ENCODE measurements at regions not wholly inside any gene's neighbourhood (a gene's known extent, or its start where the extent isn't known, plus 50 kb on each side); places are given as distances from the start of the nearest gene placed in this dataset. TPM values are rescaled to one million over a fixed set of nuclear protein-coding genes. Genes with fewer than 3 reads are reported as not detected.

GRCh38 chr17:72069586-72070202 lies 51.1 kb upstream of the SOX9 start:
- Histone ChIP-seq H3K79me2 (ENCODE audit: control insufficient read depth, insufficient read depth, low read length) (no peaks in the 10 kb centered on the region), H3K27me3 (replicated peaks in 1 of 4; ENCODE audit: control extremely low read depth in 1 of 4, control insufficient read depth in 3 of 4, insufficient read depth in 4 of 4, low read length in 3 of 4) (peaks cover 0 to 3% (median 0%) of the 10 kb centered on the region in 4 experiments), H4K20me1 (ENCODE audit: control insufficient read depth, insufficient read depth, low read length, poor library complexity, severe bottlenecking) (no peaks in the 10 kb centered on the region), H3K9me3 (ENCODE audit: control extremely low read depth in 1 of 3, control insufficient read depth in 2 of 3, insufficient read depth in 1 of 3, low read length in 2 of 3) (peaks cover 0 to 3% (median 0%) of the 10 kb centered on the region in 3 donors), H3K36me3 (replicated peaks in 1 of 2; ENCODE audit: control extremely low read depth in 1 of 2, control insufficient read depth in 1 of 2, extremely low read depth in 1 of 2, insufficient read depth in 2 of 2, low read length in 1 of 2) (no peaks in the 10 kb centered on the region), H3K4me1 (ENCODE audit: control insufficient read depth in 2 of 2, insufficient read depth in 2 of 2, low read length in 2 of 2) (no peaks in the 10 kb centered on the region), H3K27ac (ENCODE audit: low read length in 2 of 2) (no peak overlapping the region), H3K4me3 (ENCODE audit: control extremely low read depth in 1 of 5, extremely low read depth in 1 of 5, insufficient read depth in 1 of 5, low read depth in 2 of 5, low read length in 4 of 5) (no peak overlapping the region), H2AFZ (ENCODE audit: insufficient read depth, low read depth, low read length, poor library complexity, severe bottlenecking) (no peak overlapping the region), H3K9ac (ENCODE audit: low read length) (no peak overlapping the region), H3K4me2 (replicated peaks; ENCODE audit: low read depth, low read length, poor library complexity, severe bottlenecking) (no peak overlapping the region)
- DNase-seq = no peak
- 77% methylated on average over 2 of the region's 2 CpGs for WGBS (ENCODE audit: insufficient coverage)
- Mint-ChIP-seq H3K4me3 (no peak overlapping the region), H3K9me3 (ENCODE audit: insufficient read depth) (no peaks in the 10 kb centered on the region), H3K27me3 (no peaks in the 10 kb centered on the region), H3K27ac (no peak overlapping the region), H3K4me1 (no peaks in the 10 kb centered on the region)
- ATAC-seq (ENCODE audit: low read depth) = no peak
- POLR2A ChIA-PET = no interaction called here
- intact Hi-C loops (cut with micrococcal nuclease) = no loop called here
- CTCF ChIA-PET = no interaction called here
- TF ChIP-seq CTCF (IDR thresholded peaks at IDR 0.05) (no peak), EZH2 (IDR thresholded peaks at IDR 0.05; ENCODE audit: borderline replicate concordance, insufficient read depth, low read depth, low read length, poor library complexity, severe bottlenecking) (no peak)

Small RNA genes in the stretch of these regions (small RNA-seq; reads per million reads assigned to genes)
- gene RNU7-155P (ENCODE audit: insufficient read length, low read depth, low replicate concordance) = not detected

Measured in B cell (primary cell).